ENCODE measurements at regions not wholly inside any gene's neighbourhood (a gene's known extent, or its start where the extent isn't known, plus 50 kb on each side); places are given as distances from the start of the nearest gene placed in this dataset.
"Not testable (repeated sequence)": the region's sequence is repeated elsewhere in the genome, so short reads cannot be mapped to it uniquely, and the experiment has no call there.

DNA sequence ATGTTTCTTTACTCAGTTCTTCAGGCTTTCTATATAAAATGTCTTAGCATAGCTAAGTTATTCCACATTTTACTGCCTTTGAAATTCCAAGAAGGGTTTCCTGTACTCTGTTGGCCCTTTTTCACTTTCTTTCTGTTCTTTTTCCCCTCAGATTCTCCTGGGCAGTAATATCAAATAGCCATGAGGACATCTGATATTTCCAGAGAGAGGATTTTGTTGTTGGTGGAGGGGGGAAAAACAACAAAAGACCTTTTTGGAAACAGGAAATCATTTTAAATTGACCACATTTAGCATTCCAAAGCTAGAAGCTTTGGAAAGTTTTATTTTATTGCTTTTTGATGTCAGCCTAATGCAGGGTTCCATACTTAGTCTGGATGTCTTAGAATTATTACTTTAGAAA lies 445.4 kb downstream of the GJA1 start:
- H3K9ac ChIP-seq (ENCODE audit: low read length): no peak overlapping the region
- H3K27me3 ChIP-seq (replicated peaks; ENCODE audit: control insufficient read depth, insufficient read depth, low read length): no peaks in the 10 kb centered on the region
- no peak overlapping the region for H3K4me3 ChIP-seq (ENCODE audit: low read length)
- peak; percentile 14 for DNase-seq (ENCODE audit: low read depth)
- peaks cover 55% of the 10 kb centered on the region for H3K4me1 ChIP-seq (ENCODE audit: control insufficient read depth, insufficient read depth, low read length)
- H3K9me3 ChIP-seq (ENCODE audit: control insufficient read depth, low read length): peaks cover 4% of the 10 kb centered on the region
- H3K36me3 ChIP-seq (ENCODE audit: control insufficient read depth, insufficient read depth, low read length, severe bottlenecking): no peaks in the 10 kb centered on the region

DNA sequence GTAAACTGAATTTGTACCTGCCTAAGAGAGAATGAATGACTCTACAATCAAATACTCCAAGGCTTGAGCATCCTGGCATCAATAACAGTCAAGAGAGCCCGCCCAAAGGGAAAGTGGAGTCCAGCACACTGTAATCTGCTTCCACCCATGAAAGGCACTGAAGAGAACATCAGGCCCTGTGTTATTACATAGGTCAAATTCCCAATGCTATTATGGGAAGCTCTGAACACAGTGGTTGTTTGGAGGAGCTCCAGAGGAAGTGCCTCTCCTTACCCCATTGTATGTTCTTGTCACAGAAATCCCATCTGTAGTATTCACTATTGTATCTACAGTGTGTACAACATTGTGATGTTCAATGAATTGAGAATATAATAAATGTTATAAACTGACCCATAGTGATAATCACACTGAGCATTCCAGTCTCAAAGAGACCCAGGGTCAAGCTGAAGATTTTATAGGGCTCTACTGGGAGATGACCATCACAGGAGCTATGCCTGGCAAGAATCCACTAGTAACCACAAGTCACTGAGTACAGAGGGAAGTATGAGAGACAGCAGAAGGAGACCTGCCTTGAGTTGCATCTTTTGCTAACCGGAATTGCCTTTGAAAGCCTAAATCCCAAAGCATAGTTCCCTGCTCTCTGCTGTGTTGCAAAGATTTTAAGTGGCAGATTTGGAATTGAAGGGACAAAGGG lies 446.7 kb downstream of the GJA1 start:
- Histone ChIP-seq H3K4me3 (ENCODE audit: low read length) (peak overlapping the region; percentile 36), H3K36me3 (ENCODE audit: control insufficient read depth, insufficient read depth, low read length, severe bottlenecking) (no peaks in the 10 kb centered on the region), H3K27me3 (replicated peaks; ENCODE audit: control insufficient read depth, insufficient read depth, low read length) (no peaks in the 10 kb centered on the region), H3K9me3 (ENCODE audit: control insufficient read depth, low read length) (no peaks in the 10 kb centered on the region), H3K9ac (ENCODE audit: low read length) (peak overlapping the region; percentile 6), H3K4me1 (ENCODE audit: control insufficient read depth, insufficient read depth, low read length) (peaks cover 64% of the 10 kb centered on the region)
- DNase-seq (ENCODE audit: low read depth): peak; percentile 75

DNA sequence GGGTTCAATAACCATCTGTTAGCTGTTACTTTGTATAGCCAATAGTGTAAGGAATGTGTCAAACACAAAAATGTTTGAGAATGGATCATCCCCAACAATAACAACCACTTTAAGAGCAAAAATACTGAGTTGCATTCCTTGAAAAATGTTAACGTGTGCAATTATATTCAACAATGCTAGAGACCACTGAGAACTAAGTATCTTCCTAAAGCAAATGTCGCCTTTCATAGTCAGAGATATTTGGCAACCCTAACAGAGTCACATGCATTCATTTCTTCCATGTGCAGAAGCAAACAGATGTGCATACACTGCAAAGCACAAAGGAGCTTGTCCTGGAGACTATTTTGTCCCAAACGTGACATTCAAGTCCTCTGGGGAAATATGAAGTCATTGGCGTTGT lies 448.6 kb downstream of the GJA1 start:
- H3K36me3 ChIP-seq (ENCODE audit: control insufficient read depth, insufficient read depth, low read length, severe bottlenecking): no peaks in the 10 kb centered on the region
- H3K9ac ChIP-seq (ENCODE audit: low read length): no peak overlapping the region
- H3K27me3 ChIP-seq (replicated peaks; ENCODE audit: control insufficient read depth, insufficient read depth, low read length): no peaks in the 10 kb centered on the region
- H3K9me3 ChIP-seq (ENCODE audit: control insufficient read depth, low read length): no peaks in the 10 kb centered on the region
- H3K4me3 ChIP-seq (ENCODE audit: low read length): no peak overlapping the region
- peak; percentile 40 for DNase-seq (ENCODE audit: low read depth)
- H3K4me1 ChIP-seq (ENCODE audit: control insufficient read depth, insufficient read depth, low read length): peaks cover 60% of the 10 kb centered on the region

DNA sequence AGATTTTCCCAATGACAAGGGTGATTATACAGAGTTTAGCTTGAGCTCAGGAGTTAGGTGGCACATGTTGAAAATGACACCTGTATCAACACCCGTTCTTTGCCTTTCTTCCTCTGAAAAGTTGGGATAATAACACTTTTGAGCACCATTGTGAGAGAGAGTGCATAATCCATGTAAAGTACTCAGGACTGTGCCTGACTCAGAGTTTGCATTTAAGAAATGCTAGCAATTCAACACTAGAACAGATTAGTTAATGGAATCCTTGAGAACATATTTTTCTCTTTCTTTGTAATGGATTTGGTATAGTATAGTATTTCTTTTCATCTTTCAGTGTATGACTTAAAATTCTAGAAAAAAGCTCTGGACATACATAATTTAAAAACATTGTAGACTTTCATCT lies 449.2 kb downstream of the GJA1 start:
- no peaks in the 10 kb centered on the region for H3K9me3 ChIP-seq (ENCODE audit: control insufficient read depth, low read length)
- H3K9ac ChIP-seq (ENCODE audit: low read length): no peak overlapping the region
- no peaks in the 10 kb centered on the region for H3K36me3 ChIP-seq (ENCODE audit: control insufficient read depth, insufficient read depth, low read length, severe bottlenecking)
- H3K27me3 ChIP-seq (replicated peaks; ENCODE audit: control insufficient read depth, insufficient read depth, low read length): no peaks in the 10 kb centered on the region
- peak; percentile 60 for DNase-seq (ENCODE audit: low read depth)
- H3K4me3 ChIP-seq (ENCODE audit: low read length): no peak overlapping the region
- H3K4me1 ChIP-seq (ENCODE audit: control insufficient read depth, insufficient read depth, low read length): peaks cover 55% of the 10 kb centered on the region

DNA sequence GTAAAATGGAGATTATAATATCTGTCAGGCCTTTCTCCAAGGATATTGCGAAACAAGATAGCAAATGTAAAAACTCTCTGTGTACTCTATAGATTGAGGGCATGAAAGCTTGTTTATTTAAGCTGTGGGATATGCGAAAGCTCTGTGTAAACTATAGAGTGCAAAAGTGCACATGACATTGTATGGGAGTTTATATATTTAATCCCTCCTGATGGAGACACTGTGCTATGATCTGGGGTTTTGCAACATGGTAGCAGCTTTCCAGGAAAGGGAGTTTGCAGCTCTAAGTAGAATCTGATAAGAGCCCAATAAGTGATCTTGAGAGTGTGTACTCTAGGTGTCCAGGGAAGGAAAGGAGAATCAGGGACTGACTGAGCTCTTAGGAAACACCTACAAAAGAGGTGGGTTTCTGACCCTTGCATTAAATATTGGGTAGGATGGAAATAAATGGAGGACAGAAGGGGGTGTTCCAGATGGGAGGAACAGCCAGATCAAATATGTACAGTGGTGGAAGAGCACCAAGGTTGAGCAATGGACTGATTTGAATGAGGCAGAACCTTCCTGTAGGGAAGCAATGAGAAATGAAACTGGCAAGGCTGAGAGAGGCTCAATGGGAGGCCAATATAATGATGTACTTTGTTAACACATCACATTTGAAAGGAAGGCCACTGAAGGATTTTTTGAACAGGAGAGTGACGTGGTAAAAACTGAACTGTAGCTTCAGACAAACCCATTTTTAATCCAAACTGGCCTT lies 450.1 kb downstream of the GJA1 start:
- Histone ChIP-seq H3K36me3 (ENCODE audit: control insufficient read depth, insufficient read depth, low read length, severe bottlenecking) (no peaks in the 10 kb centered on the region), H3K9me3 (ENCODE audit: control insufficient read depth, low read length) (no peaks in the 10 kb centered on the region), H3K4me1 (ENCODE audit: control insufficient read depth, insufficient read depth, low read length) (peaks cover 52% of the 10 kb centered on the region), H3K9ac (ENCODE audit: low read length) (no peak overlapping the region), H3K27me3 (replicated peaks; ENCODE audit: control insufficient read depth, insufficient read depth, low read length) (no peaks in the 10 kb centered on the region), H3K4me3 (ENCODE audit: low read length) (peak overlapping the region; percentile 7)
- DNase-seq (ENCODE audit: low read depth): peak; percentile 65

DNA sequence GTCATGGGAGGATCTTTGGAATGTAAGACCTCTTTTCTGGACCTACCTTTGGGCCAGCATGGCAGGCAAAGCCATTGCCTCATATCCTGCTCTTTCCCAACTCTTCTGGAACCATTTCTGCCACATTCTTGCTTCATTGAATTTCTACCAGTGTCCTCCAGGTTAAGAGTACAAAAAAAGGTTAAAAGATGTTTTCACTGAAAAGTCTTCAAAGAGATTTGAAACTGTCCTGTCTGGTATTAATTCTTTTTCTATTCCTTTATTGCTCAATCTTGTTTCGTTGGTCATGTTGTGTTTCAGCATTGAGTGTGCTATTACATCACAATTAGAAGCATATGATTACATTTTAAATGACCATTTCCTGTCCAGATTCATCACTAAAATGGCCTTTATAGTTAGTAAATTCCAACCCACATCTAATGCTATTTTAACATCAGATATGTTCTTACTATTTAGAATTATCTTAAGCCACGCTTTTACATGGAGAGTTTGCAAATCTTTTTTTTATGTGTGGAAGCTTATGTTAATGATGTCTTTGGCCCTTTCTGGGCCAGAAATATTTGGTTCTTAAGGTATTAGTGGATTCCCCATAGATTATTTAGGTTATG lies 450.9 kb downstream of the GJA1 start:
- Histone ChIP-seq H3K36me3 (ENCODE audit: control insufficient read depth, insufficient read depth, low read length, severe bottlenecking) (no peaks in the 10 kb centered on the region), H3K27me3 (replicated peaks; ENCODE audit: control insufficient read depth, insufficient read depth, low read length) (no peaks in the 10 kb centered on the region), H3K9me3 (ENCODE audit: control insufficient read depth, low read length) (no peaks in the 10 kb centered on the region), H3K9ac (ENCODE audit: low read length) (no peak overlapping the region), H3K4me3 (ENCODE audit: low read length) (peak overlapping the region; percentile 7), H3K4me1 (ENCODE audit: control insufficient read depth, insufficient read depth, low read length) (peaks cover 47% of the 10 kb centered on the region)
- DNase-seq (ENCODE audit: low read depth): peak; percentile 79

DNA sequence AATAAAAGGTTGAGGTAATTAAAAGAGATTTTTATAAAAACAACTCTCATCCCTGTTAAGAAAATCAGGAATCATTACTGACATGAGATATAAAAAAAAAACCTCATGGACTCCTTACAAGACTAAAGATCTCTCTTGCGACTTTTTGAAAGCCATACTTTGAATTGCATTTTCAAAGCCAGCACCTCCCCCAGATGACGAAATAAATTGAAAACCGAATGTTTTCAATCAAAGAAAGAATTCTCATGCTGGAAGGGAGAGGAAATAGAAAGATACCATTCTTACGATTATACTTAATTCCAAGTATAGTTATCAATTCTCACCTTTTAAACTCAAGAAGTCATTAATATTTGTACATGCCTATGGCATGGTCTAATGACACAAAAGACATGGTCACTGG lies 452.3 kb downstream of the GJA1 start:
- Histone ChIP-seq H3K36me3 (ENCODE audit: control insufficient read depth, insufficient read depth, low read length, severe bottlenecking) (no peaks in the 10 kb centered on the region), H3K9me3 (ENCODE audit: control insufficient read depth, low read length) (no peaks in the 10 kb centered on the region), H3K9ac (ENCODE audit: low read length) (no peak overlapping the region), H3K4me1 (ENCODE audit: control insufficient read depth, insufficient read depth, low read length) (peaks cover 33% of the 10 kb centered on the region), H3K4me3 (ENCODE audit: low read length) (no peak overlapping the region), H3K27me3 (replicated peaks; ENCODE audit: control insufficient read depth, insufficient read depth, low read length) (no peaks in the 10 kb centered on the region)
- no peak for DNase-seq (ENCODE audit: low read depth)

DNA sequence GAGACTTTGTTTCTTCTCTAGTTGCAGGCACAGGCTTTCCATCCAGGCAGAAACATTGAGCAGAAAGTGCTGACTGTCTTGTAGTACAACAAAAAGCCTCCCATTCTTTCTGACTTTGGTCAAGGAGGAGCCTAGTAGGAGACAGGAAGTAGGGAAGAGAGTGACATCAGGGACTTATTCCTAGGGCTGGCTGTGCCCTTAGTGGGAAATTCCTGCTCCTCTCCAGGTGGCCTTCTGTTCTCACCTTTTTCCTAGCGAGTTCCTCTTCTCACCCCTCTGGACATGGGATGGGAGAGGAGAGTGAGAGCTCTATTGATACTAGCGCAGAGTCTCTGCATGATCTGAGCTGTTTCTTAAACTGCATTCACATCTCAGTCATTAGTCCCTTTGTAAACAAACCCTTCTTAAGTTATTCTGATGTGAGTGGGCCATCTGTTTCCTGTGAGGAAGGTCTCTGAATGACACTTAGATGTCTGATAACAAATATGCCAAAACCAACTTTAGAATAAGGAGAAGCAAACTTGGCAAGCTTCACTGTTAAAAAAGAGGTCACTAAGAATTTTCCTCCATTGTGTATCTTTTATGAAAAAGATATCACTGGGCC lies 455.0 kb downstream of the GJA1 start:
- no peak overlapping the region for H3K9ac ChIP-seq (ENCODE audit: low read length)
- no peaks in the 10 kb centered on the region for H3K36me3 ChIP-seq (ENCODE audit: control insufficient read depth, insufficient read depth, low read length, severe bottlenecking)
- DNase-seq (ENCODE audit: low read depth): no peak
- no peaks in the 10 kb centered on the region for H3K27me3 ChIP-seq (replicated peaks; ENCODE audit: control insufficient read depth, insufficient read depth, low read length)
- H3K4me3 ChIP-seq (ENCODE audit: low read length): no peak overlapping the region
- H3K9me3 ChIP-seq (ENCODE audit: control insufficient read depth, low read length): no peaks in the 10 kb centered on the region
- H3K4me1 ChIP-seq (ENCODE audit: control insufficient read depth, insufficient read depth, low read length): peaks cover 13% of the 10 kb centered on the region

DNA sequence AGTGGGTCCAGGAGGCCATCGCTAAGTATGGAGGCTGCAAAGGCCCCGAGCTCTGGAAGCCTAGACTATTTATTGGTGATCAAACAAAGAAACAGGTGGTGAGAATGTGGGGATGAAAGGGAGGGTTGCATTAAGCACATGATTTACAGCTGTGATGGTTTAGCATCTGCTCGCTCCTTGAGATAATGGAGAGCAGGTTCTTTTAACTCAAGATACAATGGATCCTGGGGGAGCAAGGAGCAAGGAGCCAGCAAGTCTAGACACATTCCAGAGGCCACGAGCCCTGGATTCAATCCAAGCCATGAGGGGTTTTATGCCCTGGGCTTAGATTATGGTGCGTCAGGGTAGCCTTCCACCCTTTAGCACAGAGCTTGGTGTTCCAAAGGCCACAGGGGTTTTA lies 460.3 kb downstream of the GJA1 start:
- H3K9me3 ChIP-seq (ENCODE audit: control insufficient read depth, low read length); H3K9ac ChIP-seq (ENCODE audit: low read length); H3K27me3 ChIP-seq (replicated peaks; ENCODE audit: control insufficient read depth, insufficient read depth, low read length); DNase-seq (ENCODE audit: low read depth); H3K4me3 ChIP-seq (ENCODE audit: low read length); H3K4me1 ChIP-seq (ENCODE audit: control insufficient read depth, insufficient read depth, low read length); H3K36me3 ChIP-seq (ENCODE audit: control insufficient read depth, insufficient read depth, low read length, severe bottlenecking): not testable (repeated sequence)

DNA sequence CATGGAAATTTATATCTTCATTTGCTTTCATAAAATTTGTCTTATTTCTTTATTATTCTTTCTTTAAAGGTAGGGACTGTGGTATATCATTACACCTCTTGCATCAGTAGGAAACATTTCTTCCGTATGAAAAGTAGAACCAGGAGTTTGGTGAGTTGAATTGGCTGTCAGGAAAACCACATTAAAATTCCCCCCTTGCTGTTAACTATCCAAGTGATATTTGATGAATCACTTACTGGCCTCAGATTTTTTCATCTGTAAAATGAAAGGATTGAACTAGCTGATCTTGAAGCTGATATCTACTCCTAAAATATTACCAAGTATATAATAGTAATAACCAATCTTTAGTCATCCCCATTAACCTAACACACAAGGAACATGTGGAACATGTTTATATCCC lies 460.9 kb downstream of the GJA1 start:
- Histone ChIP-seq H3K4me3 (ENCODE audit: low read length) (no peak overlapping the region), H3K36me3 (ENCODE audit: control insufficient read depth, insufficient read depth, low read length, severe bottlenecking) (no peaks in the 10 kb centered on the region), H3K27me3 (replicated peaks; ENCODE audit: control insufficient read depth, insufficient read depth, low read length) (no peaks in the 10 kb centered on the region), H3K9ac (ENCODE audit: low read length) (no peak overlapping the region), H3K4me1 (ENCODE audit: control insufficient read depth, insufficient read depth, low read length) (peaks cover 8% of the 10 kb centered on the region), H3K9me3 (ENCODE audit: control insufficient read depth, low read length) (no peaks in the 10 kb centered on the region)
- no peak for DNase-seq (ENCODE audit: low read depth)

DNA sequence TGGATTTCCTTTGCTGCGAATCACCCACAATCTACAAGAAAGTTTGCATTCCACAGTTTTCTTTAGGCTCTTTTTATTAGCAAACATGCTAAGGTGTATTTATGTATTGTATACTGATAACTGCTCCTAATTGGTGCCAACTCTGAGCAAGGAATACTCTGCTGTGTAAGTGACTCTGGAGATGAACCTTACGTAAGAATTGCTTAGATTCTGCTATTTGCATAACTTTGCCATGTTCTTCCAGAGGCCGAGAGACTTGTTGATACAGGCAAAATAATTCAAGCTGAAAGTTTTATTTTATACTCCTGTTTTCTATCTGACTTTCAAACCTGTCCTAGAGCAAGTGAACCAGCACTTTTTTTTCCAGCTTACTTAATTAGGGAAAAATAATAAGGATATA lies 461.3 kb downstream of the GJA1 start:
- Histone ChIP-seq H3K9ac (ENCODE audit: low read length) (no peak overlapping the region), H3K27me3 (replicated peaks; ENCODE audit: control insufficient read depth, insufficient read depth, low read length) (no peaks in the 10 kb centered on the region), H3K36me3 (ENCODE audit: control insufficient read depth, insufficient read depth, low read length, severe bottlenecking) (no peaks in the 10 kb centered on the region), H3K4me1 (ENCODE audit: control insufficient read depth, insufficient read depth, low read length) (peaks cover 8% of the 10 kb centered on the region), H3K4me3 (ENCODE audit: low read length) (no peak overlapping the region), H3K9me3 (ENCODE audit: control insufficient read depth, low read length) (no peaks in the 10 kb centered on the region)
- DNase-seq (ENCODE audit: low read depth): peak; percentile 32
